CD4-positive, alpha-beta T cell treated with Interleukin-15 for 1 hour (primary cell): ENCODE measurements at regions not wholly inside any gene's neighbourhood (a gene's known extent, or its start where the extent isn't known, plus 50 kb on each side); places are given as distances from the start of the nearest gene placed in this dataset.
"Not testable (repeated sequence)": the region's sequence is repeated elsewhere in the genome, so short reads cannot be mapped to it uniquely, and the experiment has no call there.

ENCODE experiments used
- DNase-seq: peaks from one replicate; pipeline ENCODE4 v3.0.0-alpha.2; 2020

GRCh38 chr3:31188112-31188511 lies 293.7 kb upstream of the GADL1 start:
- DNase-seq = no peak

- no peak for DNase-seq
Observed at GRCh38 chr3:31189330-31189729, 294.9 kb upstream of the GADL1 start.

GRCh38 chr3:31189971-31190370 lies 295.5 kb upstream of the GADL1 start:
- DNase-seq = no peak

- no peak for DNase-seq
Observed at GRCh38 chr3:31191354-31191753, 296.9 kb upstream of the GADL1 start.

GRCh38 chr3:31193429-31193828 lies 299.0 kb upstream of the GADL1 start:
- no peak for DNase-seq

GRCh38 chr3:31193871-31194270 lies 299.4 kb upstream of the GADL1 start:
- DNase-seq = no peak

GRCh38 chr3:31196261-31196660 lies 301.8 kb upstream of the GADL1 start:
- DNase-seq = no peak

- no peak for DNase-seq
Observed at GRCh38 chr3:31196881-31197364, 302.5 kb upstream of the GADL1 start.

GRCh38 chr3:31197941-31198340 lies 303.5 kb upstream of the GADL1 start:
- DNase-seq = no peak

GRCh38 chr3:31198890-31199289 lies 304.4 kb upstream of the GADL1 start:
- DNase-seq = no peak

- no peak for DNase-seq
Observed at GRCh38 chr3:31203960-31204795, 309.7 kb upstream of the GADL1 start.

- not testable (repeated sequence) for DNase-seq
Observed at GRCh38 chr3:31204796-31205056, 310.3 kb upstream of the GADL1 start.

- no peak for DNase-seq
Observed at GRCh38 chr3:31210068-31210645, 315.7 kb upstream of the GADL1 start.

GRCh38 chr3:31213869-31214486 lies 318.7 kb upstream of the STT3B start:
- peak; percentile 22 for DNase-seq

- no peak for DNase-seq
Observed at GRCh38 chr3:31218082-31218481, 314.6 kb upstream of the STT3B start.

- no peak for DNase-seq
Observed at GRCh38 chr3:31219131-31219843, 313.4 kb upstream of the STT3B start.

GRCh38 chr3:31220431-31220830 lies 312.3 kb upstream of the STT3B start:
- no peak for DNase-seq

GRCh38 chr3:31223278-31223677 lies 309.4 kb upstream of the STT3B start:
- DNase-seq = no peak

GRCh38 chr3:31224936-31225335 lies 307.8 kb upstream of the STT3B start:
- no peak for DNase-seq

- DNase-seq = no peak
Observed at GRCh38 chr3:31225923-31226322, 306.8 kb upstream of the STT3B start.

GRCh38 chr3:31226346-31226745 lies 306.4 kb upstream of the STT3B start:
- DNase-seq = peak; percentile 56

- DNase-seq = peak; percentile 54
Observed at GRCh38 chr3:31227131-31227562, 305.6 kb upstream of the STT3B start.

GRCh38 chr3:31230425-31231223 lies 302.1 kb upstream of the STT3B start:
- no peak for DNase-seq
